ENCODE measurements at regions not wholly inside any gene's neighbourhood (a gene's known extent, or its start where the extent isn't known, plus 50 kb on each side); places are given as distances from the start of the nearest gene placed in this dataset.

GRCh38 chr3:112412494-112412893 lies 79.5 kb downstream of the CD200 start:
- Mint-ChIP-seq H3K27ac (no peak overlapping the region), H3K4me3 (no peak overlapping the region), H3K27me3 (ENCODE audit: insufficient read depth, low read depth, poor library complexity) (no peaks in the 10 kb centered on the region), H3K36me3 (ENCODE audit: low read depth) (peaks cover 56% of the 10 kb centered on the region), H3K4me1 (peaks cover 20% of the 10 kb centered on the region), H3K9me3 (peaks cover 3% of the 10 kb centered on the region)
- H3K36me3 ChIP-seq (ENCODE audit: insufficient read depth) = peaks cover 6% of the 10 kb centered on the region; the same call in 1 of the 2 replicates
- H3K4me3 ChIP-seq = no peak overlapping the region
- no peaks in the 10 kb centered on the region for H3K79me2 ChIP-seq (replicated peaks; ENCODE audit: insufficient read depth)
- H2AFZ ChIP-seq = no peak overlapping the region
- no peak overlapping the region for H3K4me2 ChIP-seq
- peaks cover 11% of the 10 kb centered on the region; the same call in 1 of the 2 replicates for H3K4me1 ChIP-seq (ENCODE audit: insufficient read depth)
- no peaks in the 10 kb centered on the region for H3K27me3 ChIP-seq (ENCODE audit: insufficient read depth)
- H3F3A ChIP-seq (replicated peaks; ENCODE audit: low read depth) = peaks cover 3% of the 10 kb centered on the region
- no peak for ATAC-seq
- H4K20me1 ChIP-seq (replicated peaks; ENCODE audit: insufficient read depth) = no peaks in the 10 kb centered on the region
- H3K27ac ChIP-seq (ENCODE audit: low read depth) = no peak overlapping the region
- DNase-seq (ENCODE audit: low spot score) = no peak
- peaks cover 5% of the 10 kb centered on the region; the same call in 1 of the 2 replicates for H3K9me2 ChIP-seq (ENCODE audit: insufficient read depth)
- no peak for TF ChIP-seq POLR2AphosphoS5 (IDR thresholded peaks at IDR 0.05; ENCODE audit: low read depth)
- TF ChIP-seq REST (IDR thresholded peaks at IDR 0.05; ENCODE audit: unreplicated experiment) = no peak
- TF ChIP-seq ZNF114 (CRISPR knock-in tag; IDR thresholded peaks at IDR 0.05) = no peak
- TF ChIP-seq ZNF331 (CRISPR knock-in tag; IDR thresholded peaks at IDR 0.05; ENCODE audit: low read depth) = no peak
- no peak for TF ChIP-seq NANOG (IDR thresholded peaks at IDR 0.05; ENCODE audit: borderline replicate concordance)
- TF ChIP-seq JUNB (IDR thresholded peaks at IDR 0.05; ENCODE audit: unreplicated experiment) = no peak
- TF ChIP-seq ETS1 (IDR thresholded peaks at IDR 0.05) = no peak
- TF ChIP-seq EZH2 (IDR thresholded peaks at IDR 0.05; ENCODE audit: low read depth, unreplicated experiment) = no peak
- no peak for TF ChIP-seq CTCF (conservative IDR thresholded peaks at IDR 0.05; ENCODE audit: low read depth in 2 of 2)

- Histone ChIP-seq H3K36me3 (ENCODE audit: insufficient read depth) (peaks cover 6% of the 10 kb centered on the region; the same call in 1 of the 2 replicates), H4K20me1 (replicated peaks; ENCODE audit: insufficient read depth) (no peaks in the 10 kb centered on the region), H3K4me2 (no peak overlapping the region), H3K4me3 (no peak overlapping the region), H3F3A (replicated peaks; ENCODE audit: low read depth) (peaks cover 3% of the 10 kb centered on the region), H3K9me2 (ENCODE audit: insufficient read depth) (peaks cover 5% of the 10 kb centered on the region; the same call in 1 of the 2 replicates), H3K27ac (ENCODE audit: low read depth) (no peak overlapping the region), H3K4me1 (ENCODE audit: insufficient read depth) (peaks cover 17% of the 10 kb centered on the region; the same call in 1 of the 2 replicates), H3K79me2 (replicated peaks; ENCODE audit: insufficient read depth) (no peaks in the 10 kb centered on the region), H3K27me3 (ENCODE audit: insufficient read depth) (no peaks in the 10 kb centered on the region), H2AFZ (no peak overlapping the region)
- DNase-seq (ENCODE audit: low spot score) = no peak
- H3K36me3 Mint-ChIP-seq (ENCODE audit: low read depth) = peaks cover 61% of the 10 kb centered on the region
- H3K27me3 Mint-ChIP-seq (ENCODE audit: insufficient read depth, low read depth, poor library complexity) = peaks cover 2% of the 10 kb centered on the region
- no peak overlapping the region for H3K27ac Mint-ChIP-seq
- ATAC-seq = no peak
- peaks cover 3% of the 10 kb centered on the region for H3K9me3 Mint-ChIP-seq
- H3K4me1 Mint-ChIP-seq = peaks cover 21% of the 10 kb centered on the region
- H3K4me3 Mint-ChIP-seq = no peak overlapping the region
- TF ChIP-seq JUNB (IDR thresholded peaks at IDR 0.05; ENCODE audit: unreplicated experiment) = no peak
- TF ChIP-seq POLR2AphosphoS5 (IDR thresholded peaks at IDR 0.05; ENCODE audit: low read depth) = no peak
- TF ChIP-seq EZH2phosphoT487 (IDR thresholded peaks at IDR 0.05; ENCODE audit: unreplicated experiment) = no peak
- no peak for TF ChIP-seq ETS1 (IDR thresholded peaks at IDR 0.05)
- TF ChIP-seq STAT1 (IDR thresholded peaks at IDR 0.05; ENCODE audit: unreplicated experiment) = no peak
- TF ChIP-seq NANOG (IDR thresholded peaks at IDR 0.05; ENCODE audit: borderline replicate concordance) = no peak
- no peak for TF ChIP-seq CREB1 (CRISPR knock-in tag; IDR thresholded peaks at IDR 0.05; ENCODE audit: low read depth)
- TF ChIP-seq EZH2 (IDR thresholded peaks at IDR 0.05; ENCODE audit: low read depth, unreplicated experiment) = no peak
- no peak for TF ChIP-seq CTCF (conservative IDR thresholded peaks at IDR 0.05; ENCODE audit: low read depth in 2 of 2)
Observed at GRCh38 chr3:112413074-112413473, 80.1 kb downstream of the CD200 start.

All from GM23338 (cell line).